CD8-positive, alpha-beta memory T cell (primary cell): ENCODE measurements at regions not wholly inside any gene's neighbourhood (a gene's known extent, or its start where the extent isn't known, plus 50 kb on each side); places are given as distances from the start of the nearest gene placed in this dataset.
A peak's percentile ranks its signal among the peaks of the same experiment; 100 is the strongest.

ENCODE experiments used
- CTCF ChIA-PET: fragments of 350-600 bp; sonication (Branson Sonifier 250); formaldehyde crosslinking; loops from one replicate; lab custom pipeline; 2021; ENCODE audit warnings: antibody characterized with exemption; lab: Charles Lee
- POLR2A ChIA-PET: fragments of 350-600 bp; sonication (Branson Sonifier 250); formaldehyde crosslinking; loops from one replicate; lab custom pipeline; 2021; ENCODE audit warnings: antibody characterized with exemption; lab: Charles Lee
- DNase-seq, 5 donors: peaks; one replicate each; pipeline versions ENCODE4 v3.0.0 to v3.0.0-alpha.2; 2020 to 2022; ENCODE audit warnings: mixed read lengths in 1 of 5
- H3K27ac ChIP-seq: one replicate; pipeline ENCODE4 v1.7.0; 2013; ENCODE audit warnings: low read depth, mild to moderate bottlenecking, low read length, moderate library complexity
- H3K27me3 ChIP-seq: 2 replicates; pipeline ENCODE4 v1.7.0; 2013; ENCODE audit warnings: low read length, mild to moderate bottlenecking; ENCODE audit not compliant: insufficient read depth, poor library complexity, severe bottlenecking
- H3K36me3 ChIP-seq: 2 replicates; pipeline ENCODE4 v1.7.0; 2013; ENCODE audit warnings: mild to moderate bottlenecking, low read length, moderate library complexity; ENCODE audit not compliant: insufficient read depth
- H3K4me1 ChIP-seq: 2 replicates; pipeline ENCODE4 v1.7.0; 2013; ENCODE audit warnings: mild to moderate bottlenecking, low read length, moderate library complexity; ENCODE audit not compliant: insufficient read depth
- H3K4me3 ChIP-seq: 2 replicates; pipeline ENCODE4 v1.7.0; 2013; ENCODE audit warnings: mild to moderate bottlenecking, low read length
- H3K9me3 ChIP-seq: 2 replicates; pipeline ENCODE4 v1.7.0; 2013; ENCODE audit warnings: mild to moderate bottlenecking, low read length
- H3K27ac Mint-ChIP-seq, 8 donors: one replicate each; pipeline ENCODE4 v1.8.0; 2020 to 2021; ENCODE audit warnings: mixed read lengths in 8 of 8, mild to moderate bottlenecking in 6 of 8, inconsistent platforms in 3 of 8, moderate library complexity in 3 of 8
- H3K27me3 Mint-ChIP-seq, 2 donors: one replicate each; pipeline ENCODE4 v1.8.0; 2020 to 2021; ENCODE audit warnings: mixed read lengths in 2 of 2, mild to moderate bottlenecking in 1 of 2, moderate library complexity in 1 of 2
- H3K36me3 Mint-ChIP-seq, 3 donors: one replicate each; pipeline ENCODE4 v1.8.0; 2020 to 2021; ENCODE audit warnings: mixed read lengths in 3 of 3, inconsistent platforms in 1 of 3, mild to moderate bottlenecking in 1 of 3
- H3K4me1 Mint-ChIP-seq, 3 donors: one replicate each; pipeline ENCODE4 v1.8.0; 2020 to 2021; ENCODE audit warnings: mixed read lengths in 3 of 3, inconsistent platforms in 1 of 3, mild to moderate bottlenecking in 1 of 3
- H3K4me3 Mint-ChIP-seq, 7 donors: one replicate each; pipeline ENCODE4 v1.8.0; 2020 to 2021; ENCODE audit warnings: mixed read lengths in 7 of 7, mild to moderate bottlenecking in 6 of 7, moderate library complexity in 4 of 7, inconsistent platforms in 2 of 7
- H3K9me3 Mint-ChIP-seq, 5 donors: one replicate each; pipeline ENCODE4 v1.8.0; 2020 to 2022; ENCODE audit warnings: mixed read lengths in 5 of 5, mild to moderate bottlenecking in 3 of 5, moderate library complexity in 2 of 5, inconsistent platforms in 1 of 5

GRCh38 chr5:17434982-17435381, 63.0 kb upstream of the TAF11L2 start:
- Histone ChIP-seq H3K27me3 (no peaks in the 10 kb centered on the region), H3K36me3 (no peaks in the 10 kb centered on the region), H3K27ac (no peak overlapping the region), H3K4me3 (no peak overlapping the region), H3K4me1 (no peaks in the 10 kb centered on the region), H3K9me3 (no peaks in the 10 kb centered on the region)
- H3K9me3 Mint-ChIP-seq, result peaks cover 6 to 18% (median 10%) of the 10 kb centered on the region in 5 donors
- no peak overlapping the region for H3K27ac Mint-ChIP-seq
- no peaks in the 10 kb centered on the region for H3K27me3 Mint-ChIP-seq
- no peaks in the 10 kb centered on the region for H3K36me3 Mint-ChIP-seq
- H3K4me1 Mint-ChIP-seq, result no peaks in the 10 kb centered on the region
- DNase-seq, result no peak
- ChIA-PET POLR2A (no interaction called here), CTCF (no interaction called here)
- no peak overlapping the region for H3K4me3 Mint-ChIP-seq

- Histone ChIP-seq H3K4me3 (no peak overlapping the region), H3K27me3 (no peaks in the 10 kb centered on the region), H3K36me3 (no peaks in the 10 kb centered on the region), H3K27ac (no peak overlapping the region), H3K9me3 (no peaks in the 10 kb centered on the region), H3K4me1 (no peaks in the 10 kb centered on the region)
- no peaks in the 10 kb centered on the region for H3K36me3 Mint-ChIP-seq
- ChIA-PET POLR2A (no interaction called here), CTCF (no interaction called here)
- H3K27me3 Mint-ChIP-seq, result no peaks in the 10 kb centered on the region
- peak overlapping the region in 1 of 7 donors; percentile 3 for H3K4me3 Mint-ChIP-seq
- H3K9me3 Mint-ChIP-seq, result peaks cover 10 to 29% (median 17%) of the 10 kb centered on the region in 5 donors
- H3K4me1 Mint-ChIP-seq, result no peaks in the 10 kb centered on the region
- no peak for DNase-seq
- H3K27ac Mint-ChIP-seq, result no peak overlapping the region
Measured at GRCh38 chr5:17436350-17436749, 61.7 kb upstream of the TAF11L2 start.

- Histone ChIP-seq H3K27me3 (no peaks in the 10 kb centered on the region), H3K36me3 (no peaks in the 10 kb centered on the region), H3K9me3 (no peaks in the 10 kb centered on the region), H3K4me1 (no peaks in the 10 kb centered on the region), H3K27ac (no peak overlapping the region), H3K4me3 (no peak overlapping the region)
- no peaks in the 10 kb centered on the region for H3K27me3 Mint-ChIP-seq
- no peak for DNase-seq
- no peaks in the 10 kb centered on the region for H3K4me1 Mint-ChIP-seq
- H3K36me3 Mint-ChIP-seq, result no peaks in the 10 kb centered on the region
- no peak overlapping the region for H3K27ac Mint-ChIP-seq
- peak overlapping the region in 1 of 7 donors; percentile 3 for H3K4me3 Mint-ChIP-seq
- ChIA-PET CTCF (no interaction called here), POLR2A (no interaction called here)
- peaks cover 10 to 31% (median 19%) of the 10 kb centered on the region in 5 donors for H3K9me3 Mint-ChIP-seq
Measured at GRCh38 chr5:17436761-17437221, 61.2 kb upstream of the TAF11L2 start.

- ChIA-PET CTCF (interaction anchor here (1.0 kb wide), 1 partner anchor 14 kb away, joined by 3 read pairs; no protein-coding TSS in a partner anchor), POLR2A (no interaction called here)
- no peak overlapping the region for H3K4me3 Mint-ChIP-seq
- peaks cover 10 to 33% (median 19%) of the 10 kb centered on the region in 5 donors for H3K9me3 Mint-ChIP-seq
- H3K36me3 Mint-ChIP-seq, result no peaks in the 10 kb centered on the region
- Histone ChIP-seq H3K4me3 (no peak overlapping the region), H3K27me3 (no peaks in the 10 kb centered on the region), H3K27ac (no peak overlapping the region), H3K9me3 (no peaks in the 10 kb centered on the region), H3K4me1 (no peaks in the 10 kb centered on the region), H3K36me3 (no peaks in the 10 kb centered on the region)
- DNase-seq, result no peak
- H3K27ac Mint-ChIP-seq, result no peak overlapping the region
- H3K27me3 Mint-ChIP-seq, result no peaks in the 10 kb centered on the region
- H3K4me1 Mint-ChIP-seq, result no peaks in the 10 kb centered on the region
Measured at GRCh38 chr5:17438027-17438426, 60.0 kb upstream of the TAF11L2 start.

- Histone ChIP-seq H3K4me3 (no peak overlapping the region), H3K27ac (no peak overlapping the region), H3K36me3 (no peaks in the 10 kb centered on the region), H3K27me3 (no peaks in the 10 kb centered on the region), H3K9me3 (no peaks in the 10 kb centered on the region), H3K4me1 (no peaks in the 10 kb centered on the region)
- peaks cover 13 to 33% (median 19%) of the 10 kb centered on the region in 5 donors for H3K9me3 Mint-ChIP-seq
- ChIA-PET CTCF (no interaction called here), POLR2A (no interaction called here)
- no peaks in the 10 kb centered on the region for H3K4me1 Mint-ChIP-seq
- no peak overlapping the region for H3K27ac Mint-ChIP-seq
- H3K36me3 Mint-ChIP-seq, result no peaks in the 10 kb centered on the region
- H3K4me3 Mint-ChIP-seq, result no peak overlapping the region
- no peaks in the 10 kb centered on the region for H3K27me3 Mint-ChIP-seq
- DNase-seq, result no peak
Measured at GRCh38 chr5:17439956-17440355, 58.1 kb upstream of the TAF11L2 start.

- no peaks in the 10 kb centered on the region for H3K27me3 Mint-ChIP-seq
- POLR2A ChIA-PET, result no interaction called here
Measured at GRCh38 chr5:17440766-17441165, 57.3 kb upstream of the TAF11L2 start.

GRCh38 chr5:17441351-17441750, 56.7 kb upstream of the TAF11L2 start:
- H3K4me3 Mint-ChIP-seq, result no peak overlapping the region
- no peaks in the 10 kb centered on the region for H3K27me3 ChIP-seq
- no peaks in the 10 kb centered on the region for H3K36me3 ChIP-seq
- no peak overlapping the region for H3K27ac Mint-ChIP-seq
- H3K27ac ChIP-seq, result no peak overlapping the region
- H3K4me1 Mint-ChIP-seq, result no peaks in the 10 kb centered on the region
- H3K36me3 Mint-ChIP-seq, result no peaks in the 10 kb centered on the region
- peaks cover 7 to 33% (median 16%) of the 10 kb centered on the region in 5 donors for H3K9me3 Mint-ChIP-seq
- DNase-seq, result no peak
- ChIA-PET POLR2A (no interaction called here), CTCF (no interaction called here)
- no peaks in the 10 kb centered on the region for H3K4me1 ChIP-seq
- no peak overlapping the region for H3K4me3 ChIP-seq
- no peaks in the 10 kb centered on the region for H3K27me3 Mint-ChIP-seq
- H3K9me3 ChIP-seq, result no peaks in the 10 kb centered on the region

More at GRCh38 chr5:17440766-17441165, 57.3 kb upstream of the TAF11L2 start:
- Mint-ChIP-seq H3K9me3 (peaks cover 11 to 33% (median 19%) of the 10 kb centered on the region in 5 donors), H3K4me1 (no peaks in the 10 kb centered on the region), H3K36me3 (no peaks in the 10 kb centered on the region), H3K4me3 (no peak overlapping the region), H3K27ac (no peak overlapping the region)
- H3K27ac ChIP-seq, result no peak overlapping the region
- no peaks in the 10 kb centered on the region for H3K9me3 ChIP-seq
- no peak overlapping the region for H3K4me3 ChIP-seq
- DNase-seq, result no peak
- no peaks in the 10 kb centered on the region for H3K36me3 ChIP-seq
- CTCF ChIA-PET, result no interaction called here
- H3K4me1 ChIP-seq, result no peaks in the 10 kb centered on the region
- no peaks in the 10 kb centered on the region for H3K27me3 ChIP-seq

GRCh38 chr5:17443333-17444130, 54.5 kb upstream of the TAF11L2 start:
- peaks cover 7 to 26% (median 16%) of the 10 kb centered on the region in 5 donors for H3K9me3 Mint-ChIP-seq
- H3K27me3 ChIP-seq, result no peaks in the 10 kb centered on the region
- H3K4me3 Mint-ChIP-seq, result no peak overlapping the region
- CTCF ChIA-PET, result no interaction called here
- H3K4me3 ChIP-seq, result no peak overlapping the region
- no peaks in the 10 kb centered on the region for H3K27me3 Mint-ChIP-seq
- POLR2A ChIA-PET, result no interaction called here
- H3K9me3 ChIP-seq, result no peaks in the 10 kb centered on the region
- no peaks in the 10 kb centered on the region for H3K36me3 Mint-ChIP-seq
- no peaks in the 10 kb centered on the region for H3K36me3 ChIP-seq
- H3K27ac ChIP-seq, result no peak overlapping the region
- no peaks in the 10 kb centered on the region for H3K4me1 Mint-ChIP-seq
- no peak overlapping the region for H3K27ac Mint-ChIP-seq
- no peaks in the 10 kb centered on the region for H3K4me1 ChIP-seq
- no peak for DNase-seq
